ENCODE measurements at regions not wholly inside any gene's neighbourhood (a gene's known extent, or its start where the extent isn't known, plus 50 kb on each side); places are given as distances from the start of the nearest gene placed in this dataset.
A peak's percentile ranks its signal among the peaks of the same experiment; 100 is the strongest.

- H3K4me3 ChIP-seq (ENCODE audit: low read length), result no peak overlapping the region
- no peaks in the 10 kb centered on the region for H3K36me3 ChIP-seq (ENCODE audit: insufficient read depth, low read length)
- H3K9me3 ChIP-seq (ENCODE audit: low read length), result no peaks in the 10 kb centered on the region
- no peaks in the 10 kb centered on the region for H3K4me1 ChIP-seq (ENCODE audit: insufficient read depth, low read length)
- no peaks in the 10 kb centered on the region for H3K27me3 ChIP-seq (ENCODE audit: insufficient read depth, low read length)
- H2AFZ ChIP-seq (ENCODE audit: low read depth, low read length), result no peak overlapping the region
Observed at GRCh38 chr4:114161809-114162208, 182.4 kb upstream of the ARSJ start.

- Histone ChIP-seq H3K9me3 (ENCODE audit: low read length) (no peaks in the 10 kb centered on the region), H3K27me3 (ENCODE audit: insufficient read depth, low read length) (no peaks in the 10 kb centered on the region), H3K4me3 (ENCODE audit: low read length) (no peak overlapping the region), H3K4me1 (ENCODE audit: insufficient read depth, low read length) (no peaks in the 10 kb centered on the region), H2AFZ (ENCODE audit: low read depth, low read length) (no peak overlapping the region), H3K36me3 (ENCODE audit: insufficient read depth, low read length) (no peaks in the 10 kb centered on the region)
Observed at GRCh38 chr4:114163051-114163450, 183.6 kb upstream of the ARSJ start.

- no peak overlapping the region for H2AFZ ChIP-seq (ENCODE audit: low read depth, low read length)
- no peaks in the 10 kb centered on the region for H3K4me1 ChIP-seq (ENCODE audit: insufficient read depth, low read length)
- no peak overlapping the region for H3K4me3 ChIP-seq (ENCODE audit: low read length)
- H3K36me3 ChIP-seq (ENCODE audit: insufficient read depth, low read length), result no peaks in the 10 kb centered on the region
- no peaks in the 10 kb centered on the region for H3K27me3 ChIP-seq (ENCODE audit: insufficient read depth, low read length)
- H3K9me3 ChIP-seq (ENCODE audit: low read length), result no peaks in the 10 kb centered on the region
Observed at GRCh38 chr4:114173968-114174367, 194.5 kb upstream of the ARSJ start.

- H3K4me1 ChIP-seq (ENCODE audit: insufficient read depth, low read length), result no peaks in the 10 kb centered on the region
- H3K9me3 ChIP-seq (ENCODE audit: low read length), result no peaks in the 10 kb centered on the region
- H2AFZ ChIP-seq (ENCODE audit: low read depth, low read length), result no peak overlapping the region
- H3K4me3 ChIP-seq (ENCODE audit: low read length), result no peak overlapping the region
- no peaks in the 10 kb centered on the region for H3K36me3 ChIP-seq (ENCODE audit: insufficient read depth, low read length)
- no peaks in the 10 kb centered on the region for H3K27me3 ChIP-seq (ENCODE audit: insufficient read depth, low read length)
Observed at GRCh38 chr4:114177628-114178027, 198.2 kb upstream of the ARSJ start.

GRCh38 chr4:114178392-114178791 is 198.9 kb upstream of the ARSJ start:
- H3K4me3 ChIP-seq (ENCODE audit: low read length), result no peak overlapping the region
- H3K9me3 ChIP-seq (ENCODE audit: low read length), result no peaks in the 10 kb centered on the region
- no peaks in the 10 kb centered on the region for H3K4me1 ChIP-seq (ENCODE audit: insufficient read depth, low read length)
- no peaks in the 10 kb centered on the region for H3K27me3 ChIP-seq (ENCODE audit: insufficient read depth, low read length)
- no peak overlapping the region for H2AFZ ChIP-seq (ENCODE audit: low read depth, low read length)
- H3K36me3 ChIP-seq (ENCODE audit: insufficient read depth, low read length), result no peaks in the 10 kb centered on the region

GRCh38 chr4:114180481-114180880 is 201.0 kb upstream of the ARSJ start:
- H3K4me1 ChIP-seq (ENCODE audit: insufficient read depth, low read length), result no peaks in the 10 kb centered on the region
- no peaks in the 10 kb centered on the region for H3K36me3 ChIP-seq (ENCODE audit: insufficient read depth, low read length)
- peak overlapping the region; percentile 54 for H2AFZ ChIP-seq (ENCODE audit: low read depth, low read length)
- H3K27me3 ChIP-seq (ENCODE audit: insufficient read depth, low read length), result no peaks in the 10 kb centered on the region
- H3K4me3 ChIP-seq (ENCODE audit: low read length), result no peak overlapping the region
- no peaks in the 10 kb centered on the region for H3K9me3 ChIP-seq (ENCODE audit: low read length)

- Histone ChIP-seq H3K4me3 (ENCODE audit: low read length) (no peak overlapping the region), H2AFZ (ENCODE audit: low read depth, low read length) (no peak overlapping the region), H3K4me1 (ENCODE audit: insufficient read depth, low read length) (no peaks in the 10 kb centered on the region), H3K36me3 (ENCODE audit: insufficient read depth, low read length) (no peaks in the 10 kb centered on the region), H3K9me3 (ENCODE audit: low read length) (no peaks in the 10 kb centered on the region), H3K27me3 (ENCODE audit: insufficient read depth, low read length) (no peaks in the 10 kb centered on the region)
Observed at GRCh38 chr4:114184901-114185300, 205.5 kb upstream of the ARSJ start.

- Histone ChIP-seq H3K4me3 (ENCODE audit: low read length) (no peak overlapping the region), H3K27me3 (ENCODE audit: insufficient read depth, low read length) (no peaks in the 10 kb centered on the region), H3K36me3 (ENCODE audit: insufficient read depth, low read length) (no peaks in the 10 kb centered on the region), H3K9me3 (ENCODE audit: low read length) (no peaks in the 10 kb centered on the region), H3K4me1 (ENCODE audit: insufficient read depth, low read length) (peaks cover 8% of the 10 kb centered on the region), H2AFZ (ENCODE audit: low read depth, low read length) (no peak overlapping the region)
Observed at GRCh38 chr4:114187592-114187991, 208.1 kb upstream of the ARSJ start.

GRCh38 chr4:114191496-114191895 is 212.0 kb upstream of the ARSJ start:
- H3K4me1 ChIP-seq (ENCODE audit: insufficient read depth, low read length), result peaks cover 8% of the 10 kb centered on the region
- H3K9me3 ChIP-seq (ENCODE audit: low read length), result no peaks in the 10 kb centered on the region
- H3K4me3 ChIP-seq (ENCODE audit: low read length), result no peak overlapping the region
- H3K36me3 ChIP-seq (ENCODE audit: insufficient read depth, low read length), result no peaks in the 10 kb centered on the region
- H3K27me3 ChIP-seq (ENCODE audit: insufficient read depth, low read length), result no peaks in the 10 kb centered on the region
- no peak overlapping the region for H2AFZ ChIP-seq (ENCODE audit: low read depth, low read length)

GRCh38 chr4:114192854-114193253 is 213.4 kb upstream of the ARSJ start:
- Histone ChIP-seq H3K27me3 (ENCODE audit: insufficient read depth, low read length) (no peaks in the 10 kb centered on the region), H3K4me3 (ENCODE audit: low read length) (no peak overlapping the region), H2AFZ (ENCODE audit: low read depth, low read length) (no peak overlapping the region), H3K9me3 (ENCODE audit: low read length) (no peaks in the 10 kb centered on the region), H3K4me1 (ENCODE audit: insufficient read depth, low read length) (peaks cover 8% of the 10 kb centered on the region), H3K36me3 (ENCODE audit: insufficient read depth, low read length) (no peaks in the 10 kb centered on the region)

- Histone ChIP-seq H3K9me3 (ENCODE audit: low read length) (no peaks in the 10 kb centered on the region), H3K27me3 (ENCODE audit: insufficient read depth, low read length) (no peaks in the 10 kb centered on the region), H3K4me1 (ENCODE audit: insufficient read depth, low read length) (peaks cover 8% of the 10 kb centered on the region), H3K36me3 (ENCODE audit: insufficient read depth, low read length) (no peaks in the 10 kb centered on the region), H2AFZ (ENCODE audit: low read depth, low read length) (no peak overlapping the region), H3K4me3 (ENCODE audit: low read length) (no peak overlapping the region)
Observed at GRCh38 chr4:114193624-114194399, 214.4 kb upstream of the ARSJ start.

- no peaks in the 10 kb centered on the region for H3K9me3 ChIP-seq (ENCODE audit: low read length)
- no peaks in the 10 kb centered on the region for H3K4me1 ChIP-seq (ENCODE audit: insufficient read depth, low read length)
- H2AFZ ChIP-seq (ENCODE audit: low read depth, low read length), result no peak overlapping the region
- H3K36me3 ChIP-seq (ENCODE audit: insufficient read depth, low read length), result no peaks in the 10 kb centered on the region
- H3K27me3 ChIP-seq (ENCODE audit: insufficient read depth, low read length), result no peaks in the 10 kb centered on the region
- no peak overlapping the region for H3K4me3 ChIP-seq (ENCODE audit: low read length)
Observed at GRCh38 chr4:114196606-114197005, 217.2 kb upstream of the ARSJ start.

GRCh38 chr4:114200026-114200425 is 220.6 kb upstream of the ARSJ start:
- Histone ChIP-seq H3K36me3 (ENCODE audit: insufficient read depth, low read length) (no peaks in the 10 kb centered on the region), H3K4me1 (ENCODE audit: insufficient read depth, low read length) (no peaks in the 10 kb centered on the region), H3K27me3 (ENCODE audit: insufficient read depth, low read length) (no peaks in the 10 kb centered on the region), H3K4me3 (ENCODE audit: low read length) (no peak overlapping the region), H2AFZ (ENCODE audit: low read depth, low read length) (no peak overlapping the region), H3K9me3 (ENCODE audit: low read length) (no peaks in the 10 kb centered on the region)

GRCh38 chr4:114205261-114205660 is 225.8 kb upstream of the ARSJ start:
- Histone ChIP-seq H3K36me3 (ENCODE audit: insufficient read depth, low read length) (no peaks in the 10 kb centered on the region), H2AFZ (ENCODE audit: low read depth, low read length) (no peak overlapping the region), H3K4me1 (ENCODE audit: insufficient read depth, low read length) (peaks cover 16% of the 10 kb centered on the region), H3K4me3 (ENCODE audit: low read length) (no peak overlapping the region), H3K27me3 (ENCODE audit: insufficient read depth, low read length) (no peaks in the 10 kb centered on the region), H3K9me3 (ENCODE audit: low read length) (no peaks in the 10 kb centered on the region)
